NCI-H345 treated with DMSO at 0.1 percent for 48 hours (cell line): ENCODE measurements at regions not wholly inside any gene's neighbourhood (a gene's known extent, or its start where the extent isn't known, plus 50 kb on each side); places are given as distances from the start of the nearest gene placed in this dataset.

Experiments
- DNase-seq: peaks from one replicate; lab custom pipeline; 2025; ENCODE audit not compliant: unreplicated experiment; lab: John Stamatoyannopoulos, UW

DNA sequence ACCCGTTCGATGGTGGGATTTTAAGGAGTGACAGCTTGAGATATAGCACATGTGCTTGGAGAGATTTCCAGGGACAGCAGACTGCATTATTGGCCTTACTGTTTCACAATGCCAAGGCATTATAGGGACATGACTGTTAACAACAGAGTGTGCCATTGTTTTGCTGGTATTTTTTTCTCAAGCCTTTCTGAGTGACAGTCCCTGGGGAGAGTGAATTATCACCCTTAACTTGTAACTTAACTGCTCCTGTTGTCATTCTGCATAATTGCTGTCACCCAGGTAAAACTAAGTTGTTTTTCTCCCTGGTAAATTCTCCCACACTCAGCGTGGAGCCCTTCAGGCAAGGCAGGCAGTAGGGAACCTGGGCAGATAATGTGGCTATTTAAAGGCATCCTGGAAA, 989.2 kb upstream of the LCORL start:
- no peak for DNase-seq

DNA sequence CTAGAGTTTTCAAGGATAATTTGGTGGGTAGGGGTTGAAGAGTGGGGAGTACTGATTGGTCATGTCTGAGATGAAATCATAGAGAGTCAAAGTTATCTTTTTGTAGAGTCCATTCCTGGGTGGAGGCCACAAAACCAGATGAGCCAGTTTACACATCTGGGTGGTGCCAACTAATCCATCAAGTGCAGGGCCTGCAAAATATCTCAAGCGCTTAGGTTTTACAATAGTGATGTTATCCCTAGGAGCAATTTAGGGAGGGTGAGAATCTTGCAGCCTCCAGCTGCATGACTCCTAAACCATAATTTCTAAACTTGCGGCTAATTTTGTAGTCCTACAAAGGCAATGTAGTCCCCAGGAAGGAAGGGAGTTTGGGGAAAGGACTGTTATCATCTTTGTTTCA, 988.3 kb upstream of the LCORL start:
- no peak for DNase-seq

DNA sequence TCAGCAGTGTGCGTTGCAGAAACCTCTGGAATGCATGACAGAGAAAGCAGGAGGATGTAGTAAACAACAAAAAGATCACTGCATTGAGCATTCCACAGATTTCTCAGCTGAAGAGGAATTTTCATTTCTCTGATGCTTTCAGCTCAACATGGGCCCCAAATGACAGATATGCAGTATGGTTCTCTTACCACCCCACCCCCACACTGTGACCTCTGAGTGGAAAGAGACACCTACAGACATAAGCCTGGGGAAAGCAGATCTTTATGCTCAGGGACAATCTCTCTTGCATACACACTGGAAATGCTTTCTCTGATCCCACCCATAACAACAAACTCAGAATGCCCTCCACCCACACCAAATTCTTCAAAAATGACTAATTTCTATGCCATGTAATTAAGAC, 983.7 kb upstream of the LCORL start:
- DNase-seq, result no peak

DNA sequence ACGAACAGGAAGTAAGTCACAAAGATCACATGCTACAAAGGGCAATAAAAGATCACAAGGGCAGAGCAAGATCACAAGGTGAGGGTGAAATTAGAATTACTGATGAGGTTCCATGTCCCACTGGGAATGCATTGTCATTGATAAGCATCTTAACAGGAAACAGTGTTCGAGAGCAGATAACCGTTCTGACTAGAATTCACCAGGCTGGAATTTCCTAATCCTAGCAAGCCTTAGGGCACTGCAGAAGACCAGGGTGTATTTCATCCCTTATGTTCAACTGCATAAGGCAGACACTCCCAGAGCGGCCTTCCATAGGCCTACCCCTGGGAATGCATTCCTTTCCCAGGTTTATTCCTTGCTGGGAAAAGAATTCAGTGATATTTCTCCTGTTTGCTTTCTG, 980.6 kb upstream of the LCORL start:
- DNase-seq, result no peak

DNA sequence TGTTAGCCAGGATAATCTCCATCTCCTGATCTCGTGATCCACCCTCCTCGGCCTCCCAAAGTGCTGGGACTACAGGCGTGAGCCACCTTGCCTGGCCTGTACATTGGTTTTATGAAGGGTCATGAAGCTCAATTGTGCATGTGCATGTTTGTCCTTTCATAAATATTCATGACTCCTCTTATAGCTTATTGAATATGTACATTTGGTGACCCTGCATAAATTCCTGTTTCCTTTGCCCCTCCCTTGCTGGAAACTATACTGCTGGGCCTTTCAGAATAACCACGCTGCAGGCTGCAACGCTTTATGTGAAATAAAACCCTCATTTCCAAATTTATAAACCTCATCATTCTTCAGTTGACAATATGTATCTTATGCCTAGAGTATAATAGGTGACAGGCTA, 978.0 kb upstream of the LCORL start:
- DNase-seq, result no peak

DNA sequence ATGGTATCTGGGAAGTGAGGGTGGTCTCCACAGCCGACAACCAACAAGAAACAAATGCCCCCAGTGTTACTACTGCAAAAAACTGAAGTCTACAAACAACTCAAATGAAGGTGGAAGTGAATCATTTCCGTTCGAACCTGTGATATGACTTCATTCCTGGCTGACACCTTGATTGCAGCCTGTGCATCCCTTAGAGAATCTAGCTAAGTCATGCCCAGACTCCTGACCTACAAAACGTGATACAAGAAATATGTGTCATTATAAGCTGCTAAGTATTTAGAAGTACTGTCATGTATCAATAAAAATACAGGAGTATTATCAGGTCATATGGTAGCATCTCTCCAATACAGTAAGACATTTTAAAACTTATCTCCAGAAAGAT, 959.7 kb upstream of the LCORL start:
- no peak for DNase-seq

DNA sequence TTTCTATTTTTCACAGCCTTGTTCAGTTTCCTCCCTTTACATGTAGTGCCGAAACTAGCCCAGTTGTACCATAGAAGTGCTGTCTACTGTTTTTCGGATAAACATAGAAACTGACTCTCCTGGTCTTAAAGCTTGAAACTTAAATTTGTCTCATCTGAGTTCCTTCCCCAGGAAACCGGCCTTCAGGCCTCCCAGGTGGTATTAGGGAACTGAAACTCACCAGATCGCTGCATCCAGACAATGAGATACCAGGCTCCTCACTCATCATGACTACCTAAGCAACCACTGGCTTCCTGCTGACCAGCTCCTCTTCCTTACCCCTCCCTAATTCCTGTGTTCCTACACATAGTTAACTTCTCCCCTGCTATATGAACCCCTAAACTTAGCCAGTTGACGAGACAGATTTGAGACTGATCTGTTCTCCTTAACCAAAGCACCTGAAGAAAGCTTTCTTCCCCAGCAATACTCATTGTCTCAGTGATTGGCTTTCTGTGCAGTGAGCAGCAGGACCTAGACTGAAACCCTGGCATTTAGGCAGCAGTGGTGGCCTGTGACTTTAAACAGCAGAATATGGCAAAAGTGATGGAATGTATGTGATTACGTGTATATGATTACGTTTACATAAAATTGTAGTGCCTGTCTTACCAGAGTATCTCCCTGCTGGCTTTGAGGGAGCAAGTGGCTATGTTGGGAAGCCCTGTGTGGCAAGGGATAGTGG, 959.1 kb upstream of the LCORL start:
- no peak for DNase-seq

DNA sequence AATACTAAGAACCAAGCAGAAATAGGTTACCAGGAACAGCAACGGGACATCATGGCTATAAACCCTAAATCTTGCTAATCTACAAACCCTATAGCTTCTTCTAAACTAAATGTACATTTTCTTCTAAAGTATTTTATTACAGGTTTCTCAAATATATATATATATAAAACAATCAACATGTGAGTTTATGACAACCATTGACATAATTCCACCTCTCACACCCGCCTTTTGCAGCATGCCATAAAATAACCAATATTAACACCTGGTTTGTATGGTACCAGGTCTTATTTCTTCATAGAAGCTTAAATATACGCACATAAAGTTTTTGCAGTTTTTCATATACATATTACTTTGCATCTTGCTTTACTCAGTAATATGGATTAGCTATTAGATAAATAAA, 955.3 kb upstream of the LCORL start:
- no peak for DNase-seq

DNA sequence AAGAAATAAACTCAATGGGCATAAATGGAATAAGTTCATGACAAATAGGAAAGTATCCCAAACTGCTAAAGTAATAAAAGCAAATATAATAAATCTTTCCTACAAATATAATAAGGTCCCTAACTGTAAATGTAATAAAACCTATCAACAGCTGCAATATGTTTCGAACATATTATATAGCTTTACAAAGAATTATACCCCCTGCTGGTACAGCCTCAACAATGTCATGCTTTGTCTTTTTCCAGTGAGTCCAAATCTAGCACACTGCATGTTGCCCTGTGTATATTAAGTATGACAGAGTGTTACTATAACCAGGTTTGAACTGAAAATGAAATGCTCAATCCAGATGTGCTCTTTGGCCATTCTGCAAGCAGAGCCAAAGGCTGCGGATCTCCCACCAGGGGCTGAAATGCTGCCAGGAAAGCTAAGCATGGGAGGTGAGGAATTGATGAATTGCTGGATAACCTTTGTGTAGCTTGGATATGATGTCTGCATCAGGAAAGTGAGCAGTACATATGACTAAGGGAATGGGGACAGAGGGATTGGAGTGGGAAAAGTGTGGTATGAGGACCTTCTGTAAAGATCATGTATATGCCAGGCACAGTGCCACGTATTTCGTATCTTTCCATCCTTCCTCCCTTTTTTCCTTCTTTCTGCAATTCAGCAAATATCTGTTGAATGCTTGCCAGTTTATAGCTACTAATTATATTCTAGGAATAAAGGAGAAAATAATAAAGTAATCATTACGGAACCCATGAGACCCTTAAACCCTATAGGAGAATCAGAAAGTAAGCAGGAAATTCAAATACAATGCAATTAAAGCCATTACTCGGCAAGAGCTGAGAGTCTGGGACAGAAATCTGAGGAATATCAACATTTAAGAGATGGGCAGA, 954.6 kb upstream of the LCORL start:
- no peak for DNase-seq

DNA sequence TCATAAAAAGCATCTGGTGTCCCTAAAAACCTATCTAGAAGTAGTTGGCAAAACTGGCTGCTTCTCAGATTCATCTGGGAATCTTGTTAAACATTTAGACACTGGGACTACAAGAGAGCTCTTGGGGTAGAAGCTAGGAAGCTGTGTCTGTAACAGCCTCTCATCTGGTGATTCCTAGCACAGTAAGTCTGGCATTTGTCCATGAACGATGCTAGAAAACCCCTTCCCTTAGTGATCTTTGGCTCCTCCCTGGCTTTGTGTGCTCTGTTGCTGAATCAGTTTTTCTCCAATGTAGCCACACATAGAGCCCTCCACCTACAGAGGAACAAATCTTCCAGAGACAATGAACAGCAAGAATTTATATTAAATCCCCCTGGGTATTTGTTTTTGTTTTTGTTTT, 951.7 kb upstream of the LCORL start:
- no peak for DNase-seq

DNA sequence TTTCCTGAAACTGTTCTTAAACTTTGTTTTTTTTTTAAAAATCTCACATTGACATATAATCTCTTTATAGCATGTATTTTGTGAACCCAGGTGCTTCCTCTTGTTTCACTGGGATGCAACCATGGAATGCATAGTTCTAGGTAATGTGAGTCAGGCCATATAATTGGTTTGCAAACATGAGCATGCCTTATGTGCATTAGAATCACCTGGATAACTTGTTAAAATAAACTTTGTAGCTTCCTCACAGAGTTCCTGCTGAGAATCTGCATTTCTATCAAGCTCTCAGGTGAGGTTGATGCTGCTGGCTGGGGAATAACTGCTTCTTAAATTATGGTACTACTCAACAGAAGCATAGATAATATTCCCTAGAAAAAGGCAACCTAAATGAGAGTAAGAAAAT, 940.3 kb upstream of the LCORL start:
- no peak for DNase-seq

DNA sequence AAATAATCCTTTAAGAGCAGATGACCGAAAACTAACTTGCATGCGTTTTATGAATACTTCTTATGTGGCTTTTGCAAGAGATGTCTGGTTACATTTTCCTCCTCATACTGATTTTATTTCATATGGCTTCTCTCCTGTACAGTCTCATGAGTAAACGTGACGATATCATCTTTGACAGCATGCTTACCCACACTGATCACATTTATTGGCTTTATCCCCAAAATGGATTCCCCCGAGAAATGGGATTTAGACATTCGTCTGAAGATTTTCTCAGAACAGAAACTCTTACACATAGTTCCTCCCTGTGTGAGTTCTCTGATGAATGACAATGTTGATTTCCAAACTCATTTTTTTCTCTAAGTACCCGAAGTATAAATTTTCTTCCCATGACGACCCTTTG, 939.7 kb upstream of the LCORL start:
- no peak for DNase-seq

- DNase-seq, result no peak
Measured at GRCh38 chr4:18957716-18958115, 936.2 kb upstream of the LCORL start.

DNA sequence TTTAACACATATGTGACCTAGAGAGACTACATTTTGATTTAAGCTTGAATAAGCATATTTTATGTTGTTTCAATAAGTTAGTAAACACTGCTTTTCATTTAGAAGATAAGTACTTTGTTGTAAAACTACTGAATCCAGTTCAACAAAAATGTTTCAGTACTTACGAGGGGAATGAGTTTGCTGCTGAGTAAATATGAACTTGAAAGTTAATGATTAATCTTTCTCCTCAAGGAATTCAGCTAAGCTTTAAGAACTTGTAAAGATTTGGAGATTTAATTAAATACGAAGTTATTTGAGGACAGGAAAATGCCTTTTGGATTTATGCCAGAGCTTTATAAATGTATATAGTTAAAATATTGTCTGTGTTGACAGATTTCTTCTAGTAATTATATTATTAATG, 933.0 kb upstream of the LCORL start:
- no peak for DNase-seq

DNA sequence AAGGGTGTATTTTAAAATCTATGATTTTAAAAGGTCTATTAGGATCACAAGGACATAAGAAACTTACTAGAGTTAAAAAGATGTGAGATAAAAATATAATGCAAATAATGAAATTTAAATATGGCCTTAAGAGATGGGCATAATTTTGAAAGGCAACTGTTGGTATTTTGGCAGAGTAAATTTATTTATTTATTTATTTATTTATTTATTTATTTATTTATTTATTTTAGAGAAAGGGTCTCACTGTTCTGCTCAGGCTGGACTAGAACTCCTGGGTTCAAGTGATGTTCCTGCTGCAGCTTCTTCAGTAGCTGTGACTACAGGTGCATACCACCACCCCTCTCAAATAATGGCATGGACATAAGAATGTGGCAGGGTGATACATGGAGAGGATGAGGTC, 932.1 kb upstream of the LCORL start:
- DNase-seq, result no peak

- DNase-seq, result no peak
Measured at GRCh38 chr4:18945464-18945863, 923.9 kb upstream of the LCORL start.

DNA sequence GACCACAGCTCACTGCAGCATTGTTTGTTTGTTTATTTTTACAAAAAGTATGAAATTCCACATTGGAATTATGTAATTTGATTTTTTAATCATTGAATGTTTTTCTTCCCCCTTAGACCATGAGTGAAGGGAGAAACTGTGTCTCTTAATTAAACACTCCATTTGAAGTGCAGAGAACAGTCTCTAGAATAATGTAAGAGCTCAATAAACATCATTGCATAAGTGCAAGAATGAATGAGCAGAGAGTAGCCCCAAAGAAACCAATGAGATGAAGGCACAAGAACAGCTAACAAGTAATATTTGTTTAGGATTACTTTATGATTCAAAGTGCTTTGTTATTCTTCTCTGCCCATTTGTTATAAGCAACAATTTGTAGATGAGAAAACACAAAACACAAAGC, 921.3 kb upstream of the LCORL start:
- no peak for DNase-seq

GRCh38 chr4:18938343-18939099, 917.0 kb upstream of the LCORL start:
- no peak for DNase-seq

DNA sequence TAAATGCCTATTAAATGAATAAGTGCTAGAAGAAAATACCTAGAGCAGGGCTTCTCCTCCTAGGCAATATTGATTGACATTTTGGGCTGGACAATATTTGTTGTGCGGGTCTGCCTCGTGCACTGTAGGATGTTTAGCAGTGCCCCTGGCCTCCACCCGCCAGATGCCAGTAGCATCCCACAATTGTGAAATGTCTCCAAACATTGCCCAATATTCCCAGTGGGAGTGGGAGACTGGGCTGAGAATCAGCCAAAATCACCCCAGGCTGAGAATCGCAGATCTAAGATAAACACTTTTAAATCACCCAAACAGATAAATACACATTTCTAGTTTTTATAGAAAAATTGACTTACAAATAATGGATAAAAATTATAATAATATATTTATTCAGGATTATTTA, 916.2 kb upstream of the LCORL start:
- no peak for DNase-seq

GRCh38 chr4:18937080-18937479, 915.5 kb upstream of the LCORL start:
- DNase-seq, result no peak

- DNase-seq, result no peak
Measured at GRCh38 chr4:18935659-18936345, 914.2 kb upstream of the LCORL start.
